ENCODE measurements at regions not wholly inside any gene's neighbourhood (a gene's known extent, or its start where the extent isn't known, plus 50 kb on each side); places are given as distances from the start of the nearest gene placed in this dataset.

- H3K9me3 ChIP-seq = peaks cover 0 to 3% of the 10 kb centered on the region in 2 donors
- in situ Hi-C loops (cut with MboI; ENCODE audit: low pct_ligation_motif_present in 1 of 4, low pct_unique_long_range_greater_than_20kb in 1 of 4, low sequenced_read_pairs in 3 of 4) (no loop called here), intact Hi-C loops (cut with DNase I; ENCODE audit: low total_unique reads) (no loop called here)
- no peak overlapping the region for H3K27ac ChIP-seq
- 46 to 68% methylated on average over 2 to 4 of the region's 4 CpGs for WGBS, 2 donors (ENCODE audit: low coverage in 1 of 2)
- H3K4me1 ChIP-seq = no peaks in the 10 kb centered on the region
- TF ChIP-seq POLR2A (IDR thresholded peaks at IDR 0.05) (no peak), POLR2AphosphoS5 (IDR thresholded peaks at IDR 0.05) (no peak), CTCF (IDR thresholded peaks at IDR 0.05) (no peak), EP300 (IDR thresholded peaks at IDR 0.05; ENCODE audit: low read depth) (no peak)
- no peaks in the 10 kb centered on the region for H3K27me3 ChIP-seq
- H3K4me3 ChIP-seq = no peak overlapping the region
- H3K36me3 ChIP-seq = no peaks in the 10 kb centered on the region
- no peak for DNase-seq
Observed at GRCh38 chr21:18620436-18620835, 216.9 kb upstream of the TMPRSS15 start.

- intact Hi-C loops (cut with DNase I; ENCODE audit: low total_unique reads) = no loop called here
- Histone ChIP-seq H3K4me3 (no peak overlapping the region), H3K4me1 (no peaks in the 10 kb centered on the region), H3K36me3 (no peaks in the 10 kb centered on the region), H3K27me3 (no peaks in the 10 kb centered on the region), H3K27ac (no peak overlapping the region), H3K9me3 (peaks cover 0 to 3% of the 10 kb centered on the region in 2 donors)
- TF ChIP-seq POLR2A (IDR thresholded peaks at IDR 0.05) = no peak
- no peak for DNase-seq
- in situ Hi-C loops (cut with MboI; ENCODE audit: low pct_ligation_motif_present in 1 of 4, low pct_unique_long_range_greater_than_20kb in 1 of 4, low sequenced_read_pairs in 3 of 4) = no loop called here
Observed at GRCh38 chr21:18622383-18622782, 218.8 kb upstream of the TMPRSS15 start.

- TF ChIP-seq CTCF (IDR thresholded peaks at IDR 0.05) (no peak), POLR2A (IDR thresholded peaks at IDR 0.05) (no peak)
- H3K4me3 ChIP-seq = no peak overlapping the region
- no peaks in the 10 kb centered on the region for H3K9me3 ChIP-seq
- no peak overlapping the region for H3K27ac ChIP-seq
- in situ Hi-C loops (cut with MboI; ENCODE audit: low pct_ligation_motif_present in 1 of 4, low pct_unique_long_range_greater_than_20kb in 1 of 4, low sequenced_read_pairs in 3 of 4) = no loop called here
- intact Hi-C loops (cut with DNase I; ENCODE audit: low total_unique reads) = no loop called here
- no peaks in the 10 kb centered on the region for H3K36me3 ChIP-seq
- 80 to 81% methylated on average over 2 of the region's 2 CpGs for WGBS, 2 donors (ENCODE audit: low coverage in 1 of 2)
- no peak for DNase-seq
- H3K27me3 ChIP-seq = no peaks in the 10 kb centered on the region
- H3K4me1 ChIP-seq = no peaks in the 10 kb centered on the region
Observed at GRCh38 chr21:18630446-18630845, 226.9 kb upstream of the TMPRSS15 start.

DNA sequence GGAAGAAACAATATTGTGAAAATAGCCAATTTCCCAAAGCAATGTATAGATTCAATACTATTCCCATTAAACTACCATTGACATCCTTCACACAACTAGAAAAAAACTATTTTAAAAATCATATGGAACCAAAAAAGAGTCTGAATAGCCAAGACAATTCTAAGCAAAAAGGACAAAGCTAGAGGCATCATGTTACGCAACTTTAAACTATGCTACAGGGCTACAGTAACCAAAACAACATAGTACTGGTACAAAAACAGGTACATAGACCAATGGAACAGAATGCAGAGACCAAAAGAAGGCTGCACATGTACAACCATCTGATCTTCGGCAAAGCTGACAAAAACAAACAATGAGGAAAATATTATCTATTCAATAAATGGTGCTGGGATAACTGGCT is 233.3 kb upstream of the TMPRSS15 start:
- Histone ChIP-seq H3K9me3 (no peaks in the 10 kb centered on the region), H3K4me1 (no peaks in the 10 kb centered on the region), H3K27ac (no peak overlapping the region), H3K4me3 (no peak overlapping the region), H3K36me3 (no peaks in the 10 kb centered on the region), H3K27me3 (no peaks in the 10 kb centered on the region)
- intact Hi-C loops (cut with DNase I; ENCODE audit: low total_unique reads) (no loop called here), in situ Hi-C loops (cut with MboI; ENCODE audit: low pct_ligation_motif_present in 1 of 4, low pct_unique_long_range_greater_than_20kb in 1 of 4, low sequenced_read_pairs in 3 of 4) (no loop called here)
- TF ChIP-seq POLR2A (IDR thresholded peaks at IDR 0.05) (no peak), EP300 (IDR thresholded peaks at IDR 0.05; ENCODE audit: low read depth) (no peak), CTCF (IDR thresholded peaks at IDR 0.05) (no peak), POLR2AphosphoS5 (IDR thresholded peaks at IDR 0.05) (no peak)
- 83 to 96% methylated on average over 2 of the region's 2 CpGs for WGBS, 2 donors (ENCODE audit: low coverage in 1 of 2)
- no peak for DNase-seq

DNA sequence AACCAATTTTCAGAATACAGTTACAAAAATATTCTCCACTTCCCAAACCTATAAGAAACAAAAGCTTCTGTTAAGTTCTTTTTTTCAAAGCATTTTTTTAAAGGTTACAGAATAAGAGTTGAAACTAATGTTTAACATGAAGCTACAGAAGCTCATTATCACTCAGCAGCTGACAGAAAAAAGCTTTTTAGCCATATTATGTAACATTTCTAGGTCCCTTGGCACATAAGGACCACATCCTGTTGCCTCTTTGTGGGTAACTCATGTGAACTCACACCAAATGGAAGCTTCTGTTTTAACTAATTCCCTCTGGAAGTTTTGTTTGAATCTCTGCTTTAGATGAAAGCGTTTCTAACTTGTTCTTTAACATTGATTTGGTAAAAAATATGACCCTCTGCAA is 242.5 kb upstream of the TMPRSS15 start:
- H3K9me3 ChIP-seq = no peaks in the 10 kb centered on the region

More for the DNA sequence above, 242.5 kb upstream of the TMPRSS15 start:
- in situ Hi-C loops (cut with MboI; ENCODE audit: low pct_ligation_motif_present in 1 of 4, low pct_unique_long_range_greater_than_20kb in 1 of 4, low sequenced_read_pairs in 3 of 4) (no loop called here), intact Hi-C loops (cut with DNase I; ENCODE audit: low total_unique reads) (no loop called here)
- Histone ChIP-seq H3K27me3 (no peaks in the 10 kb centered on the region), H3K36me3 (no peaks in the 10 kb centered on the region), H3K27ac (no peak overlapping the region), H3K4me1 (no peaks in the 10 kb centered on the region), H3K4me3 (no peak overlapping the region)
- DNase-seq = no peak
- 52 to 56% methylated on average over 1 of the region's 1 CpG for WGBS, 2 donors (ENCODE audit: low coverage in 1 of 2)
- TF ChIP-seq EP300 (IDR thresholded peaks at IDR 0.05; ENCODE audit: low read depth) (no peak), CTCF (IDR thresholded peaks at IDR 0.05) (no peak), POLR2A (IDR thresholded peaks at IDR 0.05) (no peak), POLR2AphosphoS5 (IDR thresholded peaks at IDR 0.05) (no peak)
